Panc1 (cell line): ENCODE measurements at regions not wholly inside any gene's neighbourhood (a gene's known extent, or its start where the extent isn't known, plus 50 kb on each side); places are given as distances from the start of the nearest gene placed in this dataset.

Experiments
- ATAC-seq: fragments of 200-7000 bp; cut with Tn5 transposase; 2 replicates; pipeline ENCODE4 v1.9.1; 2020; ENCODE audit warnings: mild to moderate bottlenecking, moderate library complexity
- BruUV-seq: library from RNA; stranded (reverse); fragments of 400-500 nt; replicated peaks from 2 replicates; lab custom pipeline; 2021; lab: Mats Ljungman, UMichigan
- CTCF ChIA-PET: fragments of 300-600 bp; sonication (Branson Sonifier 250); formaldehyde crosslinking; loops from one replicate; lab custom pipeline; 2022; ENCODE audit warnings: antibody characterized with exemption; lab: Charles Lee
- POLR2A ChIA-PET: fragments of 300-600 bp; sonication (Branson Sonifier 250); formaldehyde crosslinking; loops from one replicate; lab custom pipeline; 2022; ENCODE audit warnings: antibody characterized with exemption; lab: Charles Lee
- DNase-seq: peaks from one replicate; pipeline ENCODE4 v3.0.0-alpha.2; 2010; ENCODE audit warnings: low read depth, low spot score
- H3K27ac ChIP-seq: 2 replicates; pipeline ENCODE4 v1.5.1; 2011; ENCODE audit warnings: mild to moderate bottlenecking, low read length, inconsistent platforms
- H3K27me3 ChIP-seq: fragments of 200-500 bp; sonication (Bioruptor generic); 2 replicates; pipeline ENCODE4 v1.6.0; 2014; ENCODE audit warnings: low read length, inconsistent platforms; ENCODE audit not compliant: control insufficient read depth, insufficient read depth
- H3K36me3 ChIP-seq: fragments of 200-500 bp; sonication (Bioruptor generic); 2 replicates; pipeline ENCODE4 v1.5.1; 2014; ENCODE audit warnings: inconsistent platforms, mild to moderate bottlenecking, low read length, moderate library complexity; ENCODE audit not compliant: control insufficient read depth, insufficient read depth
- H3K4me1 ChIP-seq: 2 replicates; pipeline ENCODE4 v1.5.1; 2011; ENCODE audit warnings: inconsistent platforms, mild to moderate bottlenecking, low read length, moderate library complexity; ENCODE audit not compliant: control insufficient read depth, insufficient read depth
- H3K4me3 ChIP-seq, 2 experiments: 2 replicates each; pipeline ENCODE4 v1.5.1; 2011 to 2012; ENCODE audit warnings: low read depth in 2 of 2, low read length in 2 of 2, mild to moderate bottlenecking in 2 of 2, inconsistent platforms in 1 of 2, moderate library complexity in 1 of 2
- H3K9me3 ChIP-seq: fragments of 200-500 bp; sonication (Bioruptor generic); 2 replicates; pipeline ENCODE4 v1.5.1; 2014; ENCODE audit warnings: low read depth, mild to moderate bottlenecking, inconsistent platforms, low read length, moderate library complexity; ENCODE audit not compliant: control insufficient read depth, insufficient read depth
- POLR2AphosphoS5 ChIP-seq: IDR thresholded peaks from 2 replicates; pipeline ENCODE4 v1.6.1; 2012; ENCODE audit warnings: mild to moderate bottlenecking, low read depth, low read length, moderate library complexity
- SIN3A ChIP-seq: IDR thresholded peaks from 2 replicates; pipeline ENCODE4 v1.6.1; 2012; ENCODE audit warnings: low read depth, mild to moderate bottlenecking, low read length, moderate library complexity, borderline replicate concordance; ENCODE audit not compliant: insufficient read depth
- TCF7L2 ChIP-seq: IDR thresholded peaks from 2 replicates; pipeline ENCODE4 v1.6.1; 2011; ENCODE audit warnings: mild to moderate bottlenecking, low read depth, low read length, inconsistent platforms
- in situ Hi-C: cut with HindIII; loops from 2 replicates; pipeline ENCODE4 v1.10.0; 2016; ENCODE audit warnings: low sequenced_read_pairs, low pct_unique_long_range_greater_than_20kb
- intact Hi-C: fragments of 100-400 bp; cut with micrococcal nuclease; formaldehyde crosslinking; loops from one replicate; pipeline ENCODE4 v1.10.0; 2022; ENCODE audit not compliant: unreplicated experiment
- TF ChIP-seq, protein P1 (sequence below), 2 experiments: IDR thresholded peaks; 2 replicates each; pipeline ENCODE4 v1.6.1; 2011 to 2012; ENCODE audit warnings: low read depth in 2 of 2, control low read depth in 1 of 2, low read length in 1 of 2, mild to moderate bottlenecking in 1 of 2, moderate library complexity in 1 of 2; ENCODE audit not compliant: insufficient read depth in 1 of 2
- TF ChIP-seq, protein P2 (sequence below): fragments of 450-650 bp; IDR thresholded peaks from 2 replicates; pipeline ENCODE4 v1.5.1; 2017; ENCODE audit warnings: mild to moderate bottlenecking

DNA sequence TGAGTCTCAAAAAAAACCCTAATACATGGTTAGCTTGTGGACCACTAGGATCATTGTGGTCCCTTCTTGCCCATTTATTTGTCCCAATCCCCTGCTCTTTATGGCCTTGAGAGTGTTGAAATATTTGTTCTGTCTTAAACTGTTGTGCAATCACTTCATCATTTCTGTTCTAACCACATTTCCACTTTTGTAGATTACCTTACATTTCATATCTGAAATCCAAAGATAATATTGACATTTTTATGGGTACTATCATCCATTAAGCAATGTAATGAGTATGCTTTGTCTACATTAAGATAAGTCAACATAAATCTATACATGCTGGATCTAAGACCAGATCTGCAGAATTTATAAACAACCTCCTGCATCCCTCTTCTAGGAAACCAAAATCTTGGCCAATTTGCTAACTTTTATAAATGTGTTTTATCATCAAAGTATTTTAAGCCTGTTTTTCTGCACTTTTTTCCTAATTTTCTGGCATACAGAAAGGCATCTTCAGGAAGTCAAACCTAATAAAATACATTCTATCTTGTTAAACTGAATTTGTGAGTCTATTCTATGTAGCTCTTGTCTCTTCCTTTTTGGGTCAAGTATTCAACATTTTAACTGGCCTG lies 359.4 kb upstream of the CELF2 start:
- no peaks in the 10 kb centered on the region for H3K9me3 ChIP-seq
- intact Hi-C loops (no loop called here), in situ Hi-C loops (no loop called here)
- ChIA-PET CTCF (no interaction called here), POLR2A (no interaction called here)
- BruUV-seq, result no TSS peak
- no peaks in the 10 kb centered on the region for H3K27me3 ChIP-seq
- H3K27ac ChIP-seq, result no peak overlapping the region
- H3K4me1 ChIP-seq, result no peaks in the 10 kb centered on the region
- H3K36me3 ChIP-seq, result no peaks in the 10 kb centered on the region
- TF ChIP-seq, protein P1, sequence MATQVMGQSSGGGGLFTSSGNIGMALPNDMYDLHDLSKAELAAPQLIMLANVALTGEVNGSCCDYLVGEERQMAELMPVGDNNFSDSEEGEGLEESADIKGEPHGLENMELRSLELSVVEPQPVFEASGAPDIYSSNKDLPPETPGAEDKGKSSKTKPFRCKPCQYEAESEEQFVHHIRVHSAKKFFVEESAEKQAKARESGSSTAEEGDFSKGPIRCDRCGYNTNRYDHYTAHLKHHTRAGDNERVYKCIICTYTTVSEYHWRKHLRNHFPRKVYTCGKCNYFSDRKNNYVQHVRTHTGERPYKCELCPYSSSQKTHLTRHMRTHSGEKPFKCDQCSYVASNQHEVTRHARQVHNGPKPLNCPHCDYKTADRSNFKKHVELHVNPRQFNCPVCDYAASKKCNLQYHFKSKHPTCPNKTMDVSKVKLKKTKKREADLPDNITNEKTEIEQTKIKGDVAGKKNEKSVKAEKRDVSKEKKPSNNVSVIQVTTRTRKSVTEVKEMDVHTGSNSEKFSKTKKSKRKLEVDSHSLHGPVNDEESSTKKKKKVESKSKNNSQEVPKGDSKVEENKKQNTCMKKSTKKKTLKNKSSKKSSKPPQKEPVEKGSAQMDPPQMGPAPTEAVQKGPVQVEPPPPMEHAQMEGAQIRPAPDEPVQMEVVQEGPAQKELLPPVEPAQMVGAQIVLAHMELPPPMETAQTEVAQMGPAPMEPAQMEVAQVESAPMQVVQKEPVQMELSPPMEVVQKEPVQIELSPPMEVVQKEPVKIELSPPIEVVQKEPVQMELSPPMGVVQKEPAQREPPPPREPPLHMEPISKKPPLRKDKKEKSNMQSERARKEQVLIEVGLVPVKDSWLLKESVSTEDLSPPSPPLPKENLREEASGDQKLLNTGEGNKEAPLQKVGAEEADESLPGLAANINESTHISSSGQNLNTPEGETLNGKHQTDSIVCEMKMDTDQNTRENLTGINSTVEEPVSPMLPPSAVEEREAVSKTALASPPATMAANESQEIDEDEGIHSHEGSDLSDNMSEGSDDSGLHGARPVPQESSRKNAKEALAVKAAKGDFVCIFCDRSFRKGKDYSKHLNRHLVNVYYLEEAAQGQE (IDR thresholded peaks at IDR 0.05; ENCODE audit: insufficient read depth in 1 of 2, low read depth in 2 of 2, low read length in 1 of 2), result no peak
- TF ChIP-seq, protein P2, sequence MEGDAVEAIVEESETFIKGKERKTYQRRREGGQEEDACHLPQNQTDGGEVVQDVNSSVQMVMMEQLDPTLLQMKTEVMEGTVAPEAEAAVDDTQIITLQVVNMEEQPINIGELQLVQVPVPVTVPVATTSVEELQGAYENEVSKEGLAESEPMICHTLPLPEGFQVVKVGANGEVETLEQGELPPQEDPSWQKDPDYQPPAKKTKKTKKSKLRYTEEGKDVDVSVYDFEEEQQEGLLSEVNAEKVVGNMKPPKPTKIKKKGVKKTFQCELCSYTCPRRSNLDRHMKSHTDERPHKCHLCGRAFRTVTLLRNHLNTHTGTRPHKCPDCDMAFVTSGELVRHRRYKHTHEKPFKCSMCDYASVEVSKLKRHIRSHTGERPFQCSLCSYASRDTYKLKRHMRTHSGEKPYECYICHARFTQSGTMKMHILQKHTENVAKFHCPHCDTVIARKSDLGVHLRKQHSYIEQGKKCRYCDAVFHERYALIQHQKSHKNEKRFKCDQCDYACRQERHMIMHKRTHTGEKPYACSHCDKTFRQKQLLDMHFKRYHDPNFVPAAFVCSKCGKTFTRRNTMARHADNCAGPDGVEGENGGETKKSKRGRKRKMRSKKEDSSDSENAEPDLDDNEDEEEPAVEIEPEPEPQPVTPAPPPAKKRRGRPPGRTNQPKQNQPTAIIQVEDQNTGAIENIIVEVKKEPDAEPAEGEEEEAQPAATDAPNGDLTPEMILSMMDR, result no peak
- TF ChIP-seq TCF7L2 (no peak), SIN3A (no peak), POLR2AphosphoS5 (no peak)
- no peak for DNase-seq
- no peak overlapping the region for H3K4me3 ChIP-seq
- no peak for ATAC-seq

DNA sequence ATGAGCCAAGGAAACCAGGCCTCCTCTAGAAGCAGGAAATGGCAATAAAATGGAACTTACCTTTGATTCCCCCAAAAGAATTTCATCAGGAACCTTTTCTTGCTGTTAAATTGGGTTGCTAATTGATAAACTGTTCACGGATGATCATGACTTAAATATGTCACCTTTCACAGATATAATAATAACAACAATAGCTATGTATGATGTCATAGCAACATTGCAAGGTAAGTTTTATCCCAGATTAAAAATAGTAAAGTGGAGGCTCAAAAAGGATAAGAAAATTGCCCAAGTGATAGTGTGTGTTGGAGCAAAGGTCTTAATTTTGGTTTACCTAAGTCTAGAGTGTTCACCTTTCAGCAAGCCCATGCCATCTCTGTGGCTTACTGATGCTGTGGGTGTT lies 357.6 kb upstream of the CELF2 start:
- Histone ChIP-seq H3K4me1 (no peaks in the 10 kb centered on the region), H3K9me3 (no peaks in the 10 kb centered on the region), H3K36me3 (no peaks in the 10 kb centered on the region), H3K4me3 (no peak overlapping the region), H3K27me3 (no peaks in the 10 kb centered on the region), H3K27ac (no peak overlapping the region)
- no peak for ATAC-seq
- TF ChIP-seq SIN3A (no peak), TCF7L2 (no peak), POLR2AphosphoS5 (no peak)
- TF ChIP-seq, protein P1 (IDR thresholded peaks at IDR 0.05; ENCODE audit: insufficient read depth in 1 of 2, low read depth in 2 of 2, low read length in 1 of 2), result no peak
- TF ChIP-seq, protein P2, result no peak
- ChIA-PET POLR2A (no interaction called here), CTCF (no interaction called here)
- BruUV-seq, result no TSS peak
- in situ Hi-C loops, result no loop called here
- intact Hi-C loops, result no loop called here
- DNase-seq, result no peak
